ENCODE measurements at regions not wholly inside any gene's neighbourhood (a gene's known extent, or its start where the extent isn't known, plus 50 kb on each side); places are given as distances from the start of the nearest gene placed in this dataset.

DNA sequence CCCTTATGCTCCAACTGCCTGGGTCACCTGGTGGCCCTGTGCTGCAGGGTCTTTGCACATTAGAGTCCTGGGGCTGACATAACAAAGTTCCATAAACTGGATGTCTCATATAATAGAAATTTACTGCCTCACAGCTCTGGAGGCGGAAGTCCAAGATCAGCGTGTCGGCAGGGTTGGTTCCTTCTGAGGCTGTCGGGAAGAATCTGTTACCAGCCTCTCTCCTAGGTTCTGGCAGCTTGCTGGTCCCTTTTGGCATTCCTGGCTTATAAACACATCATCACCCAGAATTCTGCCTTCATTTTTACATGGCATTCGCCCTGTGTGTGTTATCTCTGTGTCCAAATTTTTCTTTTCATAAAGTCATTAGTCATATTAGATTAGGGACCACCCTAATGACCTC, 170.5 kb downstream of the NDUFA10 start:
- no peaks in the 10 kb centered on the region for H3K36me3 ChIP-seq (ENCODE audit: control insufficient read depth in 2 of 2, insufficient read depth in 1 of 2, low read length in 2 of 2)
- ChIA-PET POLR2A (no interaction called here), CTCF (no interaction called here)
- no peaks in the 10 kb centered on the region for H3K4me1 ChIP-seq (ENCODE audit: control insufficient read depth, insufficient read depth, low read length)
- no peaks in the 10 kb centered on the region for H3K9me3 ChIP-seq (ENCODE audit: control insufficient read depth, insufficient read depth, low read depth, low read length)
- no peak overlapping the region for H3K4me3 ChIP-seq (ENCODE audit: low read depth, low read length)
- TF ChIP-seq ZNF785 (tag by site-specific recombination; IDR thresholded peaks at IDR 0.05): no peak
- TF ChIP-seq GFI1B (tag by site-specific recombination; IDR thresholded peaks at IDR 0.05): no peak
- TF ChIP-seq TCF7L2 (IDR thresholded peaks at IDR 0.05; ENCODE audit: borderline replicate concordance, low read depth, low read length): no peak
- no peak for TF ChIP-seq ZNF660 (tag by site-specific recombination; IDR thresholded peaks at IDR 0.05)
- no peak for TF ChIP-seq ZNF768 (tag by site-specific recombination; IDR thresholded peaks at IDR 0.05)
- TF ChIP-seq, protein P1, sequence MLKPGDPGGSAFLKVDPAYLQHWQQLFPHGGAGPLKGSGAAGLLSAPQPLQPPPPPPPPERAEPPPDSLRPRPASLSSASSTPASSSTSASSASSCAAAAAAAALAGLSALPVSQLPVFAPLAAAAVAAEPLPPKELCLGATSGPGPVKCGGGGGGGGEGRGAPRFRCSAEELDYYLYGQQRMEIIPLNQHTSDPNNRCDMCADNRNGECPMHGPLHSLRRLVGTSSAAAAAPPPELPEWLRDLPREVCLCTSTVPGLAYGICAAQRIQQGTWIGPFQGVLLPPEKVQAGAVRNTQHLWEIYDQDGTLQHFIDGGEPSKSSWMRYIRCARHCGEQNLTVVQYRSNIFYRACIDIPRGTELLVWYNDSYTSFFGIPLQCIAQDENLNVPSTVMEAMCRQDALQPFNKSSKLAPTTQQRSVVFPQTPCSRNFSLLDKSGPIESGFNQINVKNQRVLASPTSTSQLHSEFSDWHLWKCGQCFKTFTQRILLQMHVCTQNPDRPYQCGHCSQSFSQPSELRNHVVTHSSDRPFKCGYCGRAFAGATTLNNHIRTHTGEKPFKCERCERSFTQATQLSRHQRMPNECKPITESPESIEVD (tag by site-specific recombination; IDR thresholded peaks at IDR 0.05): no peak
- H3K27ac ChIP-seq (ENCODE audit: extremely low read depth, low read depth, low read length): no peak overlapping the region

DNA sequence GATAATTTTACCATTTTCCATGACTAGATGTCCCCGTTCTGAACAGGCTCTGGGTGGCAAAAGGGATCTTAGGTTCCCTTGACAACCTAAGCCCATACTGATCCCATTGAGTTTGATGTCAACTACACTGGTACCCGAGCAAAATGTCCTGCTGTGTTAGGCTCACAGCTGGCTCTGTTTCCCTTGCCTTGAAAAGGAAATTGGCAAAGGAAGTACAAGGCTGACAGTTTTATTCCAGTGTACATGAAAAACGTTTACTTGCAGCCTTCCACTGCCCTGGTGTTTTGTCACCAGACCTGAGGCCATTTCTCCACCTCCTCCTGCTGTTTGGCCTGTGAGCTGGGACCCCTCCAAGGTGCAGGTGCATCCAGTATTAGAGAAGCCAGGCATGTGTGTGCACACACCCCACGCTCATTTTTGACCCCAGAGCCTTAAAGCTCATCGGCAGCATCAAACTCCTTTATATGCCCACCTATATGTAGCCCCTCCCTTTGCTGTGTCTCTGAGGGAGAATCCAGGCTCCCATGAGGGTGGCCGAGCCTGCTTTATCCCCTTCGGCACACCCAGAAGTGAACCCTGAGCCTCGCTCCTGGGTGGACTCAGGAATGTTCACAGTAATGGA, 171.3 kb downstream of the NDUFA10 start:
- no peak overlapping the region for H3K27ac ChIP-seq (ENCODE audit: extremely low read depth, low read depth, low read length)
- no peak for TF ChIP-seq ZNF623 (tag by site-specific recombination; IDR thresholded peaks at IDR 0.05)
- no peaks in the 10 kb centered on the region for H3K9me3 ChIP-seq (ENCODE audit: control insufficient read depth, insufficient read depth, low read depth, low read length)
- H3K4me3 ChIP-seq (ENCODE audit: low read depth, low read length): no peak overlapping the region
- no peaks in the 10 kb centered on the region for H3K36me3 ChIP-seq (ENCODE audit: control insufficient read depth in 2 of 2, insufficient read depth in 1 of 2, low read length in 2 of 2)
- ChIA-PET CTCF (no interaction called here), POLR2A (no interaction called here)
- H3K4me1 ChIP-seq (ENCODE audit: control insufficient read depth, insufficient read depth, low read length): no peaks in the 10 kb centered on the region

DNA sequence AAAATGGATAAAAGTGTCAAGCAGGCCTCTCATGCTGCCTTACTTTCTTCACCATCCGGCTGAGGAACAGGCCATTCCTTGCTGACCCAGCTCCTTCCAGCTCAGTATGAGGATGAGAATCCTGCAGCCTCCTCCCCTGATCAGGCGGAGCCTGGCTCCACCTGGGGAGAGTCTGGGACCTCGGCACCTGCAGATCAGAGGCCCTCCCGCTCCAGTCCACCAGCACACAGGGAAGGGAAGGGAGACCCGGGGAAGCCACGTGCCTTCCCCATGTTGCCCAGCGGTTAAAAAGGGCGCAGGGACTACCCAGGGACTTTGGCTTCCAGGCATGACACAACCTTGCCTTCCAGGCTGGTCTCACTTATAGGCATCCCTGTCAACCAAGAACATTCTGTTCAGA, 172.0 kb downstream of the NDUFA10 start:
- Histone ChIP-seq H3K9me3 (ENCODE audit: control insufficient read depth, insufficient read depth, low read depth, low read length) (no peaks in the 10 kb centered on the region), H3K36me3 (ENCODE audit: control insufficient read depth in 2 of 2, insufficient read depth in 1 of 2, low read length in 2 of 2) (no peaks in the 10 kb centered on the region), H3K4me1 (ENCODE audit: control insufficient read depth, insufficient read depth, low read length) (no peaks in the 10 kb centered on the region), H3K4me3 (ENCODE audit: low read depth, low read length) (no peak overlapping the region), H3K27ac (ENCODE audit: extremely low read depth, low read depth, low read length) (no peak overlapping the region)
- TF ChIP-seq ZNF621 (tag by site-specific recombination; IDR thresholded peaks at IDR 0.05) (no peak), ZNF16 (tag by site-specific recombination; IDR thresholded peaks at IDR 0.05; ENCODE audit: low read depth) (no peak), ZBTB17 (tag by site-specific recombination; IDR thresholded peaks at IDR 0.05) (no peak), ZNF776 (tag by site-specific recombination; IDR thresholded peaks at IDR 0.05; ENCODE audit: borderline replicate concordance) (no peak), ZNF292 (tag by site-specific recombination; IDR thresholded peaks at IDR 0.05; ENCODE audit: borderline replicate concordance, low read depth) (no peak), ZNF76 (tag by site-specific recombination; IDR thresholded peaks at IDR 0.05; ENCODE audit: borderline replicate concordance, low read depth) (no peak), HOXC10 (CRISPR knock-in tag; IDR thresholded peaks at IDR 0.05) (no peak)
- POLR2A ChIA-PET: no interaction called here
- CTCF ChIA-PET: no interaction called here

DNA sequence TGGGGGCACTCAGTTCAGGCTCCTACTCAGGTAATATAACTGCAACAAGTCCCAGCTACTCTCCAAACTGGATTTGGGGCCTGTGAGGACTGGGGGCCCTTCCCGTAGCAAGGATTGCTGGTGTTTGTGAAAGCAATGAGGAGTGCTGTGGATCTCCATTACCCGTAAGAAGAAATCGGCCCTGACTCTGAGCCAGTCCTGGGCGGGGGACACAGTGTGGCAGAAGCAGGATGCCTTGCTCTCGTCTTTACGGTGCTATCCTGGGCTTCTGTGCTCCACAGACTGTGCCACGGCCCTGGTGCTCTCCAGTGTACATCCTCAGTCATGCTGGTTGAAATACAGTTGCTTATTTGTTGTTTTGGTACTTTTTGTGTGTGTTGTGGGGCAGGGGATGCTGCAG, 172.9 kb downstream of the NDUFA10 start:
- Histone ChIP-seq H3K4me3 (ENCODE audit: low read depth, low read length) (no peak overlapping the region), H3K36me3 (ENCODE audit: control insufficient read depth in 2 of 2, insufficient read depth in 1 of 2, low read length in 2 of 2) (no peaks in the 10 kb centered on the region), H3K27ac (ENCODE audit: extremely low read depth, low read depth, low read length) (no peak overlapping the region), H3K9me3 (ENCODE audit: control insufficient read depth, insufficient read depth, low read depth, low read length) (no peaks in the 10 kb centered on the region), H3K4me1 (ENCODE audit: control insufficient read depth, insufficient read depth, low read length) (no peaks in the 10 kb centered on the region)
- TF ChIP-seq ZNF37A (tag by site-specific recombination; IDR thresholded peaks at IDR 0.05) (no peak), ZBTB21 (tag by site-specific recombination; IDR thresholded peaks at IDR 0.05) (no peak), EGR2 (tag by site-specific recombination; IDR thresholded peaks at IDR 0.05; ENCODE audit: low read depth) (no peak), ZNF248 (tag by site-specific recombination; IDR thresholded peaks at IDR 0.05) (no peak)
- TF ChIP-seq, protein P2, sequence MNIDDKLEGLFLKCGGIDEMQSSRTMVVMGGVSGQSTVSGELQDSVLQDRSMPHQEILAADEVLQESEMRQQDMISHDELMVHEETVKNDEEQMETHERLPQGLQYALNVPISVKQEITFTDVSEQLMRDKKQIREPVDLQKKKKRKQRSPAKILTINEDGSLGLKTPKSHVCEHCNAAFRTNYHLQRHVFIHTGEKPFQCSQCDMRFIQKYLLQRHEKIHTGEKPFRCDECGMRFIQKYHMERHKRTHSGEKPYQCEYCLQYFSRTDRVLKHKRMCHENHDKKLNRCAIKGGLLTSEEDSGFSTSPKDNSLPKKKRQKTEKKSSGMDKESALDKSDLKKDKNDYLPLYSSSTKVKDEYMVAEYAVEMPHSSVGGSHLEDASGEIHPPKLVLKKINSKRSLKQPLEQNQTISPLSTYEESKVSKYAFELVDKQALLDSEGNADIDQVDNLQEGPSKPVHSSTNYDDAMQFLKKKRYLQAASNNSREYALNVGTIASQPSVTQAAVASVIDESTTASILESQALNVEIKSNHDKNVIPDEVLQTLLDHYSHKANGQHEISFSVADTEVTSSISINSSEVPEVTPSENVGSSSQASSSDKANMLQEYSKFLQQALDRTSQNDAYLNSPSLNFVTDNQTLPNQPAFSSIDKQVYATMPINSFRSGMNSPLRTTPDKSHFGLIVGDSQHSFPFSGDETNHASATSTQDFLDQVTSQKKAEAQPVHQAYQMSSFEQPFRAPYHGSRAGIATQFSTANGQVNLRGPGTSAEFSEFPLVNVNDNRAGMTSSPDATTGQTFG (tag by site-specific recombination; IDR thresholded peaks at IDR 0.05; ENCODE audit: borderline replicate concordance): no peak
- TF ChIP-seq, protein P3, sequence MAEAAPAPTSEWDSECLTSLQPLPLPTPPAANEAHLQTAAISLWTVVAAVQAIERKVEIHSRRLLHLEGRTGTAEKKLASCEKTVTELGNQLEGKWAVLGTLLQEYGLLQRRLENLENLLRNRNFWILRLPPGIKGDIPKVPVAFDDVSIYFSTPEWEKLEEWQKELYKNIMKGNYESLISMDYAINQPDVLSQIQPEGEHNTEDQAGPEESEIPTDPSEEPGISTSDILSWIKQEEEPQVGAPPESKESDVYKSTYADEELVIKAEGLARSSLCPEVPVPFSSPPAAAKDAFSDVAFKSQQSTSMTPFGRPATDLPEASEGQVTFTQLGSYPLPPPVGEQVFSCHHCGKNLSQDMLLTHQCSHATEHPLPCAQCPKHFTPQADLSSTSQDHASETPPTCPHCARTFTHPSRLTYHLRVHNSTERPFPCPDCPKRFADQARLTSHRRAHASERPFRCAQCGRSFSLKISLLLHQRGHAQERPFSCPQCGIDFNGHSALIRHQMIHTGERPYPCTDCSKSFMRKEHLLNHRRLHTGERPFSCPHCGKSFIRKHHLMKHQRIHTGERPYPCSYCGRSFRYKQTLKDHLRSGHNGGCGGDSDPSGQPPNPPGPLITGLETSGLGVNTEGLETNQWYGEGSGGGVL (tag by site-specific recombination; IDR thresholded peaks at IDR 0.05): no peak
- TF ChIP-seq, protein P4, sequence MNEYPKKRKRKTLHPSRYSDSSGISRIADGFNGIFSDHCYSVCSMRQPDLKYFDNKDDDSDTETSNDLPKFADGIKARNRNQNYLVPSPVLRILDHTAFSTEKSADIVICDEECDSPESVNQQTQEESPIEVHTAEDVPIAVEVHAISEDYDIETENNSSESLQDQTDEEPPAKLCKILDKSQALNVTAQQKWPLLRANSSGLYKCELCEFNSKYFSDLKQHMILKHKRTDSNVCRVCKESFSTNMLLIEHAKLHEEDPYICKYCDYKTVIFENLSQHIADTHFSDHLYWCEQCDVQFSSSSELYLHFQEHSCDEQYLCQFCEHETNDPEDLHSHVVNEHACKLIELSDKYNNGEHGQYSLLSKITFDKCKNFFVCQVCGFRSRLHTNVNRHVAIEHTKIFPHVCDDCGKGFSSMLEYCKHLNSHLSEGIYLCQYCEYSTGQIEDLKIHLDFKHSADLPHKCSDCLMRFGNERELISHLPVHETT (tag by site-specific recombination; IDR thresholded peaks at IDR 0.05): no peak
- ChIA-PET CTCF (interaction anchor here (0.6 kb wide), 1 partner anchor 49 kb away, joined by 3 read pairs; no protein-coding TSS in a partner anchor), POLR2A (no interaction called here)

All from HEK293 (cell line).